ENCODE measurements at regions not wholly inside any gene's neighbourhood (a gene's known extent, or its start where the extent isn't known, plus 50 kb on each side); places are given as distances from the start of the nearest gene placed in this dataset.

DNA sequence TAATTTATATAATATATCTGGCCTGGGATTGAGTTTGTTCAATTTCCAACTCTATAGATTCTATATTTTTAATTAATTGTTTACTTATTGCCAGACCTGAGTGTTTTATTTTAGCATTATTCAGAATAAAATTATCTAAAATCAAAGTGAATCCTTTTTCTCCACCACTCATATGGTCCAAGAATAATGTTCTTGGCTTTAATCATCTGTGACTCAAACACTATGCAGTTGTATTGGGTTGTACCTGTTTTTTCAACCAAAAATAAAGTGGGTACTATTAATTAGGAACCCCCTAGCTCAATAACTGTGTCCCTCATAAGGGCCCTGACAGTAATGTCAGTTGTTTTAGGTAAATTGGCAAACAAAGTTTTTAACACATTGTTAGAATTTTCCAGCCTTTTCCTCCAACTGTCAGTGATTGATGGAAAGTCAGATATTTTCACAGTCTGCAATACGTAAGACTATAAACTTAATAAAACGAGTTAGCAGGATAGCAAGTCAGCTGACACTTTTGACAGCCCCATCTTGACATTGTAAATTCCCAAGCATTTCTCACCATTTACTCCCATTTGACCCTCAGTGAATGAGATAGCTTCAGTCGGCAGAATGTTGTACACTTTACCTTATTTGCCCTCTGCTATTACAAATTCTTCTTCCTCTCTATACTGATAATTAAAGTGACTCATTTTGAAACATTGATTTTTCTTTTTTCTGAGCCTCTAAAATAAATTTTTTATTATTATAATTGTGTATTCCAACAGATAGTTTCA, 587.4 kb downstream of the METTL4 start:
- no peak for DNase-seq (ENCODE audit: low read depth)

GRCh38 chr18:1993866-1994265, 577.4 kb downstream of the METTL4 start:
- TF ChIP-seq CTCF (IDR thresholded peaks at IDR 0.05; ENCODE audit: low read depth, low read length) = no peak
- no peak for TF ChIP-seq POLR2A (IDR thresholded peaks at IDR 0.05; ENCODE audit: extremely low read depth, insufficient read length)
- no peak overlapping the region for H3K4me3 ChIP-seq (ENCODE audit: low read depth, low read length)
- no peak for DNase-seq (ENCODE audit: low read depth)

More for the DNA sequence above, 587.4 kb downstream of the METTL4 start:
- H3K4me3 ChIP-seq (ENCODE audit: low read depth, low read length) = no peak overlapping the region
- no peak for TF ChIP-seq POLR2A (IDR thresholded peaks at IDR 0.05; ENCODE audit: extremely low read depth, insufficient read length)
- no peak for TF ChIP-seq MYC (IDR thresholded peaks at IDR 0.05; ENCODE audit: low read depth, low read length)
- TF ChIP-seq CTCF (IDR thresholded peaks at IDR 0.05; ENCODE audit: low read depth, low read length) = no peak
- TF ChIP-seq MAX (IDR thresholded peaks at IDR 0.05; ENCODE audit: low read depth, low read length) = no peak

GRCh38 chr18:1994471-1994870, 576.8 kb downstream of the METTL4 start:
- no peak overlapping the region for H3K4me3 ChIP-seq (ENCODE audit: low read depth, low read length)
- no peak for TF ChIP-seq MAX (IDR thresholded peaks at IDR 0.05; ENCODE audit: low read depth, low read length)
- no peak for TF ChIP-seq POLR2A (IDR thresholded peaks at IDR 0.05; ENCODE audit: extremely low read depth, insufficient read length)
- no peak for TF ChIP-seq MYC (IDR thresholded peaks at IDR 0.05; ENCODE audit: low read depth, low read length)
- no peak for TF ChIP-seq CTCF (IDR thresholded peaks at IDR 0.05; ENCODE audit: low read depth, low read length)
- DNase-seq (ENCODE audit: low read depth) = no peak

DNA sequence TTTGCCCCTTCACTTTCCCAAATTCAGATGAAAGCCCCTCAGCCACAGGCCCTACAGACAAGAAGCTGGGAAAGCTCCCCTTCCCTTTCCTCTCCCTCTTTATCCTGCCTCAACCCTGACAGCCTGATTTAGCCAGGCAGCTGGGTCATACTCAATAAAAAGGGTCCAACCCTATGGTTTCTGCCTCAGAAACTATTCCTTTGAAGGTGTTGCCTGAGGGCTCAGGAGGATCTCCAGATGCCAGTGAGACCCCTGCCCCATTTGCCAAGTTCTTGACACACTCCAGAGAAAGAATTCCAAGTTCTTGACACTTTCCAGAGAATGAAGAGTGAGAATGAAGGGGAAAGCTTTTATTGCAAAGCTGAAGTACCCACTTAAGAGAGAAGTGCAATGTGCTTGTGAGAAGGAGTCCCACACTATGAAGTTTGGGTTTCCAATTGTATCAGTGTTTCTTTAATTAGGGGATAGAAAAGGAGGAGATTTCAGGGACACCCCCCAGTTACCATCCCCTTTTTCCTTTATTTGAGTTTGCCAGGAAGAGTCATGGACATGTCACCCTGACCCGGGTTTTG, 576.2 kb downstream of the METTL4 start:
- TF ChIP-seq CTCF (IDR thresholded peaks at IDR 0.05; ENCODE audit: low read depth, low read length) = no peak
- no peak for TF ChIP-seq MAX (IDR thresholded peaks at IDR 0.05; ENCODE audit: low read depth, low read length)
- no peak for TF ChIP-seq POLR2A (IDR thresholded peaks at IDR 0.05; ENCODE audit: extremely low read depth, insufficient read length)
- TF ChIP-seq MYC (IDR thresholded peaks at IDR 0.05; ENCODE audit: low read depth, low read length) = no peak
- H3K4me3 ChIP-seq (ENCODE audit: low read depth, low read length) = no peak overlapping the region
- DNase-seq (ENCODE audit: low read depth) = no peak

DNA sequence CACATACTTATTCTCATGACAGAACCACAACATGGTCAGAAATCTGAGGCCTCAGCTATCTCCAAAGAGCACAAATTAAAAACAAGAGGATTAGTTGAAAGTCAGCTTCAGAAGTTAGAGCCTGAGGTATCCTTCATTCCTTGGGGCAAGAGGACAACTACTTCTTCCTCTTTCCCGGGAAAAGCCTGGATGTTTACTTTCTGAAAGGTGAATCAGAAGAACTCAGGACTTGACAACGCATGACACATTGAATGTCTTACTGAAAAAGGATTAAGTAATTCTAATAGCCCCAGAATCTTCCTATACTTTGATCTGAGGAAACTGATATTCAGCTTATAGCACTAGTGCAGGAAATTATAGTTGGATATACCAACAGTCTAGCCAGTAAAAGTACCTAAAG, 573.2 kb downstream of the METTL4 start:
- TF ChIP-seq POLR2A (IDR thresholded peaks at IDR 0.05; ENCODE audit: extremely low read depth, insufficient read length) (no peak), CTCF (IDR thresholded peaks at IDR 0.05; ENCODE audit: low read depth, low read length) (no peak), MAX (IDR thresholded peaks at IDR 0.05; ENCODE audit: low read depth, low read length) (no peak), MYC (IDR thresholded peaks at IDR 0.05; ENCODE audit: low read depth, low read length) (no peak)
- DNase-seq (ENCODE audit: low read depth) = no peak
- H3K4me3 ChIP-seq (ENCODE audit: low read depth, low read length) = no peak overlapping the region
